ENCODE measurements at regions not wholly inside any gene's neighbourhood (a gene's known extent, or its start where the extent isn't known, plus 50 kb on each side); places are given as distances from the start of the nearest gene placed in this dataset.

DNA sequence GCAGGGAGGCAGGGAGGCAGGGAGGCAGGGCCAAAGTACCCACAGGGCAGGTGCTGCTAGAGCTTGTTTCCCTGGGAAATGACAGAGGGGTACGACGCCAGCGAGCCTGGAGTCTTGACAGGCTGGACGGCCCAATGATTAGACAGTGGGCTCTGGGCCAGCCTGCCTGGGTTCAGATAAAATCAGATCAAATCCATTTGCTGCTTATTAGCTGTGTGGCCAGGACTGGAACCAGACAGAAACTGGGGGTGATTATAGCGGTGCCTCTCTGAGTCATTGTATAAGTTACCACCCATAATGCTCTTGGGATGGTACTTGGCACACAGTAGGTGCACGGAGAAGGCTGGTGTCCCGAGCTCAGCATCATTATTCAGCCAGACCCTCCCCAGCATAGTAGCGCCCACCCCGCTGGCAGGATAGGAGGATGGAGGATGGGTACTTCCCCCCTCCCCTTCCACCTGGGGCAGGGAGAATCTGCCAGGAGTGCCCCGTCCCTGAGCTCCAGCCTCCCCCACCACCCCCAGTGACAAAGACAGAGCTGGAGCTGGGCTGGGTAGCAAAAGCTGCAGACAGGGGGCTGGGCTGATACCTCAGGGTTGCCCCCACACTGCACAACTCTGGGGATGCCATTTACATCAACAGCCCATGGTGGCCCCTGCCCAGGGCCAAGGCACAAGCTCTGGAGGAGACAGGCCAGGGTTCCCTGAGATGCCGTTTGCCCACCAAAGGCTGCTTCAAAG is 77.6 kb upstream of the TNRC6C start:
- intact Hi-C loops (cut with micrococcal nuclease), result loop anchor here (10.0 kb wide), 1 partner anchor 46 kb away; no protein-coding TSS in a partner anchor
- H3K9ac ChIP-seq (ENCODE audit: insufficient read depth in 1 of 2, low read depth in 2 of 2, low read length in 2 of 2), result no peak overlapping the region

DNA sequence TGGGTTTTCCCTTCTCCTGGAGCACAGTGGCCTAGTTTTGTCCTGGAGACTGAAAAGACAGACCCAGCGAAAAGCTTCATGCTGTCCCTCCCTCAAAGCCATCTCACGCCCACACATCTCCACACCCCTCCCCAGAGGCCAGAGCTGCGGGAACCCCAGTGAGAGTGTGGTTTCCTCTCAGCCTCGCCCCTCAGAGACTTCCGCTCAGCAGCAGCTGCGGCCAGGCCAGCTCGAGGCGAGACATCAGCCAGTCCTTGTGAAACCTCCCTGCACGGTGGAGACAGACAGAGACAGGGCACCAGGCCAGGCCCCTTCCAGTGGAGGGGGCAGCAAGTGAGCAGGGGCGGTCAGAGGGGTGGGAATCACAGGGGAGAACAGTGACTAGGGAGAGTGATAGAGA is 77.0 kb upstream of the TNRC6C start:
- Histone ChIP-seq H3K36me3 (ENCODE audit: control insufficient read depth, insufficient read depth, low read length) (no peaks in the 10 kb centered on the region), H3K4me3 (no peak overlapping the region), H3K4me1 (replicated peaks in 1 of 2; ENCODE audit: control insufficient read depth in 2 of 2, insufficient read depth in 2 of 2, low read length in 2 of 2) (peaks cover 24 to 32% of the 10 kb centered on the region in 2 experiments), H3K4me2 (ENCODE audit: insufficient read depth, low read length) (peak overlapping the region; percentile 26; the same call in 1 of the 2 replicates), H3K27ac (ENCODE audit: extremely low read depth, low read depth, low read length) (no peak overlapping the region), H3K79me2 (ENCODE audit: control insufficient read depth, insufficient read depth, low read length) (no peaks in the 10 kb centered on the region), H3K27me3 (ENCODE audit: control insufficient read depth in 2 of 2, insufficient read depth in 2 of 2, low read length in 2 of 2) (peaks cover 3 to 34% of the 10 kb centered on the region in 2 experiments; a peak in 3 of 5 replicates), H3K9ac (ENCODE audit: insufficient read depth in 1 of 2, low read depth in 2 of 2, low read length in 2 of 2) (peak overlapping the region in 1 of 2 experiments; percentile 18; a peak in 1 of 4 replicates), H2AFZ (ENCODE audit: low read depth, low read length) (peak overlapping the region; percentile 37; the same call in 1 of the 2 replicates), H3K9me1 (ENCODE audit: control insufficient read depth, insufficient read depth, low read length) (no peaks in the 10 kb centered on the region), H3K9me3 (replicated peaks; ENCODE audit: control insufficient read depth, insufficient read depth, low read depth, low read length) (no peaks in the 10 kb centered on the region), H4K20me1 (replicated peaks; ENCODE audit: control insufficient read depth, insufficient read depth, low read length) (no peaks in the 10 kb centered on the region)
- ChIA-PET CTCF (ENCODE audit: low intra/inter-chr PET ratio) (interaction anchor here (0.6 kb wide), 1 partner anchor 305 kb away, joined by 4 read pairs; the partner anchor contains the start of gene TK1), POLR2A (interaction anchor here (0.5 to 1.0 kb wide), 2 partner anchors 12 to 99 kb away, joined by 3 read pairs; no protein-coding TSS in a partner anchor)
- peak; percentile 58 to 71 (median 64) for DNase-seq (ENCODE audit: extremely low read depth in 1 of 4, low spot score in 3 of 4)
- peak; percentile 86 for FAIRE-seq
- WGBS (ENCODE audit: insufficient coverage, low coverage, missing lambda C conversion rate), result 3% methylated on average over 10 of the region's 10 CpGs
- in situ Hi-C loops (cut with MboI), result no loop called here
- BruUV-seq (replicated peaks), result no TSS peak
- peak; percentile 79 for ATAC-seq
- intact Hi-C loops (cut with micrococcal nuclease), result loop anchor here (10.0 kb wide), 1 partner anchor 47 kb away; no protein-coding TSS in a partner anchor
- peak in 1 of 2 experiments; percentile 58; a peak in 2 of 4 replicates for TF ChIP-seq MAZ (CRISPR knock-in tag; conservative IDR thresholded peaks at IDR 0.05 in 1 of 2, IDR thresholded peaks at IDR 0.05 in 1 of 2)
- TF ChIP-seq, protein P1, sequence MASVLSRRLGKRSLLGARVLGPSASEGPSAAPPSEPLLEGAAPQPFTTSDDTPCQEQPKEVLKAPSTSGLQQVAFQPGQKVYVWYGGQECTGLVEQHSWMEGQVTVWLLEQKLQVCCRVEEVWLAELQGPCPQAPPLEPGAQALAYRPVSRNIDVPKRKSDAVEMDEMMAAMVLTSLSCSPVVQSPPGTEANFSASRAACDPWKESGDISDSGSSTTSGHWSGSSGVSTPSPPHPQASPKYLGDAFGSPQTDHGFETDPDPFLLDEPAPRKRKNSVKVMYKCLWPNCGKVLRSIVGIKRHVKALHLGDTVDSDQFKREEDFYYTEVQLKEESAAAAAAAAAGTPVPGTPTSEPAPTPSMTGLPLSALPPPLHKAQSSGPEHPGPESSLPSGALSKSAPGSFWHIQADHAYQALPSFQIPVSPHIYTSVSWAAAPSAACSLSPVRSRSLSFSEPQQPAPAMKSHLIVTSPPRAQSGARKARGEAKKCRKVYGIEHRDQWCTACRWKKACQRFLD (CRISPR knock-in tag; IDR thresholded peaks at IDR 0.05), result no peak
- no peak for TF ChIP-seq CBFA2T2 (conservative IDR thresholded peaks at IDR 0.05)
- TF ChIP-seq, protein P2, sequence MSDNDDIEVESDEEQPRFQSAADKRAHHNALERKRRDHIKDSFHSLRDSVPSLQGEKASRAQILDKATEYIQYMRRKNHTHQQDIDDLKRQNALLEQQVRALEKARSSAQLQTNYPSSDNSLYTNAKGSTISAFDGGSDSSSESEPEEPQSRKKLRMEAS (CRISPR knock-in tag; IDR thresholded peaks at IDR 0.05), result no peak; the same call in 1 of the 2 replicates
- TF ChIP-seq CGGBP1 (CRISPR knock-in tag; IDR thresholded peaks at IDR 0.05), result no peak
- no peak for TF ChIP-seq POLR2G (IDR thresholded peaks at IDR 0.05; ENCODE audit: low read depth, low read length)

More for the DNA sequence above, 77.6 kb upstream of the TNRC6C start:
- Histone ChIP-seq H3K4me1 (replicated peaks in 1 of 2; ENCODE audit: control insufficient read depth in 2 of 2, insufficient read depth in 2 of 2, low read length in 2 of 2) (peaks cover 21 to 32% of the 10 kb centered on the region in 2 experiments), H3K27ac (ENCODE audit: extremely low read depth, low read depth, low read length) (no peak overlapping the region), H3K36me3 (ENCODE audit: control insufficient read depth, insufficient read depth, low read length) (no peaks in the 10 kb centered on the region), H2AFZ (ENCODE audit: low read depth, low read length) (peak overlapping the region; percentile 37; the same call in 1 of the 2 replicates), H3K9me1 (ENCODE audit: control insufficient read depth, insufficient read depth, low read length) (no peaks in the 10 kb centered on the region), H3K4me3 (no peak overlapping the region), H4K20me1 (replicated peaks; ENCODE audit: control insufficient read depth, insufficient read depth, low read length) (no peaks in the 10 kb centered on the region), H3K4me2 (ENCODE audit: insufficient read depth, low read length) (peak overlapping the region; percentile 26; the same call in 1 of the 2 replicates), H3K9me3 (replicated peaks; ENCODE audit: control insufficient read depth, insufficient read depth, low read depth, low read length) (no peaks in the 10 kb centered on the region), H3K79me2 (ENCODE audit: control insufficient read depth, insufficient read depth, low read length) (no peaks in the 10 kb centered on the region), H3K27me3 (ENCODE audit: control insufficient read depth in 2 of 2, insufficient read depth in 2 of 2, low read length in 2 of 2) (peaks cover 0 to 29% of the 10 kb centered on the region in 2 experiments; a peak in 3 of 5 replicates)
- in situ Hi-C loops (cut with MboI), result no loop called here
- WGBS (ENCODE audit: insufficient coverage, low coverage, missing lambda C conversion rate), result 18% methylated on average over 11 of the region's 11 CpGs
- FAIRE-seq, result no peak
- TF ChIP-seq RFX1 (IDR thresholded peaks at IDR 0.05) (no peak), ZKSCAN1 (IDR thresholded peaks at IDR 0.05; ENCODE audit: low read depth, low read length) (peak; percentile 82)
- TF ChIP-seq, protein P2 (CRISPR knock-in tag; IDR thresholded peaks at IDR 0.05), result no peak
- CTCF ChIA-PET (ENCODE audit: low intra/inter-chr PET ratio), result no interaction called here
- ATAC-seq, result no peak
- BruUV-seq (replicated peaks), result no TSS peak
- DNase-seq (ENCODE audit: extremely low read depth in 1 of 4, low spot score in 3 of 4), result no peak
- POLR2A ChIA-PET, result interaction anchor here (0.7 to 1.0 kb wide), 3 partner anchors 9 to 606 kb away, joined by 3 read pairs; no protein-coding TSS in a partner anchor
